DOHH2 (cell line): ENCODE measurements at regions not wholly inside any gene's neighbourhood (a gene's known extent, or its start where the extent isn't known, plus 50 kb on each side); places are given as distances from the start of the nearest gene placed in this dataset.

Experiments used
- H3F3A ChIP-seq: fragments of 200-600 bp; sonication (generic), shearing (Covaris generic); 2 replicates; pipeline ENCODE4 v1.6.0; 2016; ENCODE audit warnings: antibody characterized with exemption, mild to moderate bottlenecking; ENCODE audit not compliant: control insufficient read depth, insufficient read depth
- H3K27ac ChIP-seq: fragments of 200-600 bp; sonication (generic); 2 replicates; pipeline ENCODE4 v1.5.1; 2014; ENCODE audit warnings: low read depth, mild to moderate bottlenecking, low read length, moderate library complexity
- H3K27me3 ChIP-seq: fragments of 200-600 bp; sonication (generic); 2 replicates; pipeline ENCODE4 v1.6.1; 2014; ENCODE audit warnings: mild to moderate bottlenecking, low read length, mixed read lengths; ENCODE audit not compliant: control insufficient read depth
- H3K36me3 ChIP-seq: fragments of 200-600 bp; sonication (generic); 2 replicates; pipeline ENCODE4 v1.6.1; 2014; ENCODE audit warnings: mild to moderate bottlenecking, low read length, moderate library complexity, mixed read lengths; ENCODE audit not compliant: control insufficient read depth
- H3K4me1 ChIP-seq: fragments of 200-600 bp; sonication (generic); 2 replicates; pipeline ENCODE4 v1.6.1; 2014; ENCODE audit warnings: mild to moderate bottlenecking, low read length, mixed read lengths; ENCODE audit not compliant: control insufficient read depth
- H3K4me2 ChIP-seq: fragments of 200-600 bp; sonication (generic); 2 replicates; pipeline ENCODE4 v1.6.0; 2014; ENCODE audit warnings: mild to moderate bottlenecking, low read length, moderate library complexity
- H3K4me3 ChIP-seq: fragments of 200-600 bp; sonication (generic); 2 replicates; pipeline ENCODE4 v1.5.1; 2014; ENCODE audit warnings: mild to moderate bottlenecking, low read length, mixed read lengths
- H3K79me2 ChIP-seq: fragments of 200-600 bp; sonication (generic); 2 replicates; pipeline ENCODE4 v1.6.1; 2014; ENCODE audit warnings: mild to moderate bottlenecking, low read length, mixed read lengths; ENCODE audit not compliant: control insufficient read depth
- H3K9me2 ChIP-seq: fragments of 200-600 bp; sonication (generic); replicated peaks from 2 replicates; pipeline ENCODE4 v1.6.1; 2014; ENCODE audit warnings: mild to moderate bottlenecking, low read length, mixed read lengths; ENCODE audit not compliant: control insufficient read depth
- H3K9me3 ChIP-seq: fragments of 200-600 bp; sonication (generic); 2 replicates; pipeline ENCODE4 v1.6.1; 2014; ENCODE audit warnings: antibody characterized with exemption, low read length, mixed read lengths; ENCODE audit not compliant: control insufficient read depth, insufficient read depth
- H4K20me1 ChIP-seq: fragments of 200-600 bp; sonication (generic); 2 replicates; pipeline ENCODE4 v1.6.0; 2014; ENCODE audit warnings: low read depth, mild to moderate bottlenecking, antibody characterized with exemption, low read length, moderate library complexity; ENCODE audit not compliant: control insufficient read depth, insufficient read depth
- EZH2phosphoT487 ChIP-seq: fragments of 200-600 bp; sonication (generic); IDR thresholded peaks from 2 replicates; pipeline ENCODE4 v1.6.1; 2017; ENCODE audit warnings: borderline replicate concordance, mild to moderate bottlenecking, antibody characterized with exemption, low read length, moderate library complexity, mixed read lengths
- TF ChIP-seq, protein P1 (sequence below): fragments of 200-600 bp; sonication (generic); IDR thresholded peaks from one replicate; pipeline ENCODE4 v1.5.1; 2014; ENCODE audit warnings: antibody characterized with exemption, mild to moderate bottlenecking, low read depth, low read length; ENCODE audit not compliant: poor library complexity, severe bottlenecking

DNA sequence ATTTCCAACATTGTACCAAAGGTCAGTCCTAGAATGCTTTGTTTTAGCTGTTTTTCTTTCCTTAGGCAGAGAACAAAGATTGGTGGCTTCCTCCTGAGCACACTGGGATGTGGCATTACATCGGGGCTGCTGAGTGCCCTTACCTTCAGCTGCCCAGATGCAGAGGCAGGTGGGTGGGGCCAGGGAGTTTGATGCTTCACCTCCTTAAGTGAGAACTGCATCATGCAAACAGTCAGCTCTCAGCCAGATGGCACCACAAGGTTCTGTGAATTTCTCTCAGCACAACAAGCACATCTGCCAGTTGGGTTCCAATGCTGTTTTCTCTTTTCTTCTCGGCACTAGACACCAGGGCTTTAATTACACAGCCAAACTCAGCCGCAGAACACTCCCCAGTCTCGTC, 87.4 kb upstream of the UBL3 start:
- no peak overlapping the region for H3K4me2 ChIP-seq
- no peaks in the 10 kb centered on the region for H3K36me3 ChIP-seq
- no peaks in the 10 kb centered on the region for H3K9me3 ChIP-seq
- no peaks in the 10 kb centered on the region for H3K4me1 ChIP-seq
- no peaks in the 10 kb centered on the region for H3K9me2 ChIP-seq
- no peaks in the 10 kb centered on the region for H3F3A ChIP-seq
- H4K20me1 ChIP-seq: no peaks in the 10 kb centered on the region
- no peak for TF ChIP-seq EZH2phosphoT487
- TF ChIP-seq, protein P1, sequence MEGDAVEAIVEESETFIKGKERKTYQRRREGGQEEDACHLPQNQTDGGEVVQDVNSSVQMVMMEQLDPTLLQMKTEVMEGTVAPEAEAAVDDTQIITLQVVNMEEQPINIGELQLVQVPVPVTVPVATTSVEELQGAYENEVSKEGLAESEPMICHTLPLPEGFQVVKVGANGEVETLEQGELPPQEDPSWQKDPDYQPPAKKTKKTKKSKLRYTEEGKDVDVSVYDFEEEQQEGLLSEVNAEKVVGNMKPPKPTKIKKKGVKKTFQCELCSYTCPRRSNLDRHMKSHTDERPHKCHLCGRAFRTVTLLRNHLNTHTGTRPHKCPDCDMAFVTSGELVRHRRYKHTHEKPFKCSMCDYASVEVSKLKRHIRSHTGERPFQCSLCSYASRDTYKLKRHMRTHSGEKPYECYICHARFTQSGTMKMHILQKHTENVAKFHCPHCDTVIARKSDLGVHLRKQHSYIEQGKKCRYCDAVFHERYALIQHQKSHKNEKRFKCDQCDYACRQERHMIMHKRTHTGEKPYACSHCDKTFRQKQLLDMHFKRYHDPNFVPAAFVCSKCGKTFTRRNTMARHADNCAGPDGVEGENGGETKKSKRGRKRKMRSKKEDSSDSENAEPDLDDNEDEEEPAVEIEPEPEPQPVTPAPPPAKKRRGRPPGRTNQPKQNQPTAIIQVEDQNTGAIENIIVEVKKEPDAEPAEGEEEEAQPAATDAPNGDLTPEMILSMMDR: no peak
- H3K4me3 ChIP-seq: no peak overlapping the region
- no peaks in the 10 kb centered on the region for H3K79me2 ChIP-seq
- peaks cover 36% of the 10 kb centered on the region for H3K27me3 ChIP-seq
- no peak overlapping the region for H3K27ac ChIP-seq

DNA sequence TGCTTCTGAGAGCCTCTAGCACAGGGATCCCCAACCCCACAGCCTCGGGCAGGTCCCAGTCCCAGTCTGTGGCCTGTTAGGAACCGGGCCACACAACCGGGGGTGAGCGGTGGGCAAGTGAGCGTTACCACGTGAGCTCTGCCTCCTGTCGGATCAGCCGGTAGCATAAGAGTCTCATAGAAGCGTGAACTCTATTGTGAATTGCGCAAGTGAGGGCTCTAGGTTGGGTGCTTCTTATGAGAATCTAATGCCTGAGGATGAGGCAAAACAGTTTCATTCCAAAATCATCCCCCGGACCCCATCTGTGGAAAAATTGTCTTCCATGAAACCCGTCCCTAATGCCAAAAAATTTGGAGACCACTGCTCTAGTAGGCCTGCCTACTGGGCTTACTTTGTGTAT, 87.0 kb upstream of the UBL3 start:
- H3K79me2 ChIP-seq: no peaks in the 10 kb centered on the region
- no peaks in the 10 kb centered on the region for H3K36me3 ChIP-seq

DNA sequence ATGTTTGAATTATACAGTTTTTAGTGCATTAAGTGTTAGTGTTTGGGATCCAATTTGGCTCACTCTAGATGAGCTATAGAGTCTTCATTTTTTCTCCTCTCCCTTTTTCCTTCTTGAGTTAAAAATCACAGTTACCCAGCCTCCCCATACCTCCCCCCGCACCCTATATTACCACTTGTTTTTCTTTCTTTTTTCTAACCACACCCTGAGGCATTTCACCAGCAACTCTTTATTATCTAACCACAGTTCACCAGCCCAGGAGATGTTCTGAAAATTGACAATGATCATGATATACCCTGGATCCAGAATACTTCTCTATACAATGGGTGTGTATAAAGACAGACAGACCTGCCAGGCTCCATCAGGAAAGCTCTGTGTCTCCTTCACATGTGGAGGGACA, 86.5 kb upstream of the UBL3 start:
- H3K79me2 ChIP-seq: no peaks in the 10 kb centered on the region
- no peak overlapping the region for H3K27ac ChIP-seq
- H3K4me3 ChIP-seq: no peak overlapping the region
- TF ChIP-seq, protein P1: no peak
- no peak for TF ChIP-seq EZH2phosphoT487
- no peaks in the 10 kb centered on the region for H3K9me2 ChIP-seq
- H3K27me3 ChIP-seq: peaks cover 33% of the 10 kb centered on the region
- no peaks in the 10 kb centered on the region for H3F3A ChIP-seq
- no peak overlapping the region for H3K4me2 ChIP-seq
- no peaks in the 10 kb centered on the region for H3K4me1 ChIP-seq
- H3K9me3 ChIP-seq: no peaks in the 10 kb centered on the region
- H4K20me1 ChIP-seq: no peaks in the 10 kb centered on the region
- no peaks in the 10 kb centered on the region for H3K36me3 ChIP-seq

More for the DNA sequence above, 87.0 kb upstream of the UBL3 start:
- Histone ChIP-seq H3K9me2 (no peaks in the 10 kb centered on the region), H3K27ac (no peak overlapping the region), H3K4me1 (no peaks in the 10 kb centered on the region), H3K4me3 (no peak overlapping the region), H3K4me2 (no peak overlapping the region), H4K20me1 (no peaks in the 10 kb centered on the region), H3K27me3 (peaks cover 36% of the 10 kb centered on the region), H3F3A (no peaks in the 10 kb centered on the region), H3K9me3 (no peaks in the 10 kb centered on the region)
- TF ChIP-seq, protein P1: no peak
- TF ChIP-seq EZH2phosphoT487: no peak
